ENCODE measurements at regions not wholly inside any gene's neighbourhood (a gene's known extent, or its start where the extent isn't known, plus 50 kb on each side); places are given as distances from the start of the nearest gene placed in this dataset.

- H3K27me3 ChIP-seq (ENCODE audit: insufficient read depth), result 0 out of 2 replicates have a peak, but pooled peaks cover 5% of the 10 kb centered on the region
- ChIA-PET CTCF (interaction anchor here (0.6 kb wide), 1 partner anchor 10 kb away, joined by 4 read pairs; no protein-coding TSS in a partner anchor), POLR2A (no interaction called here)
- 17% methylated on average over 8 of the region's 9 CpGs for WGBS (ENCODE audit: low lambda C conversion rate)
- H3K4me2 ChIP-seq, result no peak overlapping the region
- H3F3A ChIP-seq (replicated peaks; ENCODE audit: insufficient read depth), result no peaks in the 10 kb centered on the region
- H3K36me3 ChIP-seq (replicated peaks in 1 of 2; ENCODE audit: control insufficient read depth in 1 of 2, insufficient read depth in 2 of 2, low read length in 1 of 2), result no peaks in the 10 kb centered on the region
- H3K9ac ChIP-seq, result no peak overlapping the region
- no peak overlapping the region for H3K4me3 ChIP-seq (ENCODE audit: low read depth in 2 of 2, low read length in 1 of 2)
- no peak for TF ChIP-seq NFIC (IDR thresholded peaks at IDR 0.05; ENCODE audit: borderline replicate concordance)
- no peak for TF ChIP-seq FOXM1 (IDR thresholded peaks at IDR 0.05; ENCODE audit: low read depth)
- no peak for TF ChIP-seq RXRA (IDR thresholded peaks at IDR 0.05; ENCODE audit: borderline replicate concordance, low read depth)
- TF ChIP-seq RAD21 (IDR thresholded peaks at IDR 0.05; ENCODE audit: low read length), result no peak
- TF ChIP-seq USF1 (IDR thresholded peaks at IDR 0.05; ENCODE audit: borderline replicate concordance, low read depth), result no peak
- TF ChIP-seq FOXJ3 (CRISPR knock-in tag; IDR thresholded peaks at IDR 0.05), result no peak
- no peak for TF ChIP-seq SMC3 (IDR thresholded peaks at IDR 0.05; ENCODE audit: low read depth, low read length)
- no peak for TF ChIP-seq ZBTB33 (IDR thresholded peaks at IDR 0.05; ENCODE audit: borderline replicate concordance, low read depth)
- TF ChIP-seq REST (IDR thresholded peaks at IDR 0.05; ENCODE audit: low read depth, low read length), result no peak
- no peak for TF ChIP-seq JUND (IDR thresholded peaks at IDR 0.05)
- TF ChIP-seq POLR2AphosphoS5 (IDR thresholded peaks at IDR 0.05; ENCODE audit: low read depth, low read length), result no peak
- H3K4me1 ChIP-seq (ENCODE audit: control insufficient read depth in 1 of 2, insufficient read depth in 2 of 2, low read depth in 1 of 2, low read length in 1 of 2), result no peaks in the 10 kb centered on the region; a peak in 1 of 4 replicates
- no peaks in the 10 kb centered on the region for H4K20me1 ChIP-seq (ENCODE audit: insufficient read depth)
- no peak overlapping the region for H2AFZ ChIP-seq (ENCODE audit: low read depth)
- DNase-seq, result no peak
- H3K9me2 ChIP-seq, result no peaks in the 10 kb centered on the region
- H3K79me2 ChIP-seq (ENCODE audit: insufficient read depth), result no peaks in the 10 kb centered on the region
- H3K9me3 ChIP-seq, result no peaks in the 10 kb centered on the region
- H3K27ac ChIP-seq (ENCODE audit: low read depth in 2 of 2, low read length in 1 of 2), result no peak overlapping the region
Measured at GRCh38 chr20:19047040-19047950, 165.1 kb upstream of the SLC24A3 start.
